Astrocyte (in vitro differentiated cells and primary cell): ENCODE measurements at regions not wholly inside any gene's neighbourhood (a gene's known extent, or its start where the extent isn't known, plus 50 kb on each side); places are given as distances from the start of the nearest gene placed in this dataset.

ENCODE experiments used
- DNase-seq: peaks from one replicate; pipeline ENCODE4 v3.0.0-alpha.2; 2010; ENCODE audit warnings: low read depth
- FAIRE-seq: peaks from 2 replicates; lab custom pipeline; 2011; peaks lifted over from hg19 to GRCh38; lab: Jason Lieb, UNC
- H2AFZ ChIP-seq: 2 replicates; pipeline ENCODE4 v1.6.0; 2012; ENCODE audit warnings: low read depth, low read length, inconsistent platforms
- H3K27ac ChIP-seq: 2 replicates; pipeline ENCODE4 v1.5.1; 2011; ENCODE audit warnings: low read depth, low read length, inconsistent platforms
- H3K27me3 ChIP-seq: 2 replicates; pipeline ENCODE4 v1.6.0; 2011; ENCODE audit warnings: low read length, inconsistent platforms; ENCODE audit not compliant: insufficient read depth
- H3K36me3 ChIP-seq: 2 replicates; pipeline ENCODE4 v1.5.1; 2011; ENCODE audit warnings: low read length, inconsistent platforms; ENCODE audit not compliant: insufficient read depth
- H3K4me1 ChIP-seq: 2 replicates; pipeline ENCODE4 v1.5.1; 2011; ENCODE audit warnings: low read length, inconsistent platforms; ENCODE audit not compliant: insufficient read depth
- H3K4me2 ChIP-seq: 2 replicates; pipeline ENCODE4 v1.6.0; 2012; ENCODE audit warnings: low read length, inconsistent platforms
- H3K4me3 ChIP-seq: 2 replicates; pipeline ENCODE4 v1.5.1; 2011; ENCODE audit warnings: low read depth, mild to moderate bottlenecking, low read length, inconsistent platforms; ENCODE audit not compliant: insufficient read depth
- H3K79me2 ChIP-seq: 2 replicates; pipeline ENCODE4 v1.6.0; 2012; ENCODE audit warnings: mild to moderate bottlenecking, low read length, inconsistent platforms; ENCODE audit not compliant: insufficient read depth
- H3K9ac ChIP-seq: 2 replicates; pipeline ENCODE4 v1.6.0; 2012; ENCODE audit warnings: mild to moderate bottlenecking, low read length, inconsistent platforms
- H3K9me3 ChIP-seq: 2 replicates; pipeline ENCODE4 v1.5.1; 2012; ENCODE audit warnings: low read depth, mild to moderate bottlenecking, low read length, inconsistent platforms; ENCODE audit not compliant: insufficient read depth
- H4K20me1 ChIP-seq: 2 replicates; pipeline ENCODE4 v1.6.0; 2012; ENCODE audit warnings: low read length, inconsistent platforms; ENCODE audit not compliant: insufficient read depth
- H3K27ac Mint-ChIP-seq: one replicate; pipeline ENCODE4 v1.8.0; 2021; ENCODE audit warnings: mild to moderate bottlenecking, mixed read lengths; ENCODE audit not compliant: unreplicated experiment
- H3K27me3 Mint-ChIP-seq: one replicate; pipeline ENCODE4 v1.8.0; 2021; ENCODE audit warnings: low read depth, mixed read lengths; ENCODE audit not compliant: unreplicated experiment
- H3K36me3 Mint-ChIP-seq: one replicate; pipeline ENCODE4 v1.8.0; 2021; ENCODE audit warnings: low read depth, mixed read lengths; ENCODE audit not compliant: unreplicated experiment
- H3K4me1 Mint-ChIP-seq: one replicate; pipeline ENCODE4 v1.8.0; 2021; ENCODE audit warnings: low read depth, mixed read lengths; ENCODE audit not compliant: unreplicated experiment
- H3K4me3 Mint-ChIP-seq: one replicate; pipeline ENCODE4 v1.8.0; 2021; ENCODE audit warnings: mild to moderate bottlenecking, moderate library complexity, mixed read lengths; ENCODE audit not compliant: unreplicated experiment
- H3K9me3 Mint-ChIP-seq: one replicate; pipeline ENCODE4 v1.8.0; 2021; ENCODE audit warnings: mild to moderate bottlenecking, mixed read lengths; ENCODE audit not compliant: unreplicated experiment
- CTCF ChIP-seq: IDR thresholded peaks from 2 replicates; pipeline ENCODE4 v1.5.1; 2011; ENCODE audit warnings: low read depth, mild to moderate bottlenecking, inconsistent platforms, low read length, moderate library complexity; ENCODE audit not compliant: insufficient read depth
- EZH2 ChIP-seq: IDR thresholded peaks from 2 replicates; pipeline ENCODE4 v1.6.1; 2012; ENCODE audit warnings: mild to moderate bottlenecking, low read length, inconsistent platforms; ENCODE audit not compliant: insufficient read depth

- no peaks in the 10 kb centered on the region for H3K9me3 ChIP-seq
- Mint-ChIP-seq H3K9me3 (no peaks in the 10 kb centered on the region), H3K36me3 (no peaks in the 10 kb centered on the region), H3K4me1 (peaks cover 9% of the 10 kb centered on the region), H3K4me3 (no peak overlapping the region), H3K27me3 (no peaks in the 10 kb centered on the region), H3K27ac (no peak overlapping the region)
- H4K20me1 ChIP-seq = no peaks in the 10 kb centered on the region
- no peaks in the 10 kb centered on the region for H3K79me2 ChIP-seq
- no peak overlapping the region for H2AFZ ChIP-seq
- TF ChIP-seq EZH2 (no peak), CTCF (no peak)
- H3K9ac ChIP-seq = no peak overlapping the region
- no peaks in the 10 kb centered on the region for H3K36me3 ChIP-seq
- H3K4me3 ChIP-seq = no peak overlapping the region
- H3K27me3 ChIP-seq = no peaks in the 10 kb centered on the region
- H3K4me1 ChIP-seq = no peaks in the 10 kb centered on the region
- DNase-seq (no peak), FAIRE-seq (no peak)
- H3K4me2 ChIP-seq = no peak overlapping the region
- no peak overlapping the region for H3K27ac ChIP-seq
These were observed 89.2 kb downstream of the ISL1 start for GRCh38 chr5:51472472-51472871.

GRCh38 chr5:51475628-51476027, 92.4 kb downstream of the ISL1 start:
- Histone ChIP-seq H3K9me3 (no peaks in the 10 kb centered on the region), H2AFZ (no peak overlapping the region), H3K9ac (no peak overlapping the region), H4K20me1 (no peaks in the 10 kb centered on the region), H3K4me3 (no peak overlapping the region), H3K27me3 (no peaks in the 10 kb centered on the region), H3K4me1 (no peaks in the 10 kb centered on the region), H3K79me2 (no peaks in the 10 kb centered on the region), H3K36me3 (no peaks in the 10 kb centered on the region), H3K4me2 (no peak overlapping the region), H3K27ac (no peak overlapping the region)
- DNase-seq = no peak
- Mint-ChIP-seq H3K4me3 (no peak overlapping the region), H3K4me1 (peaks cover 7% of the 10 kb centered on the region), H3K9me3 (no peaks in the 10 kb centered on the region), H3K27ac (no peak overlapping the region), H3K27me3 (no peaks in the 10 kb centered on the region), H3K36me3 (no peaks in the 10 kb centered on the region)
- TF ChIP-seq CTCF (no peak), EZH2 (no peak)
- no peak for FAIRE-seq

- no peaks in the 10 kb centered on the region for H3K36me3 ChIP-seq
These were observed 93.2 kb downstream of the ISL1 start for GRCh38 chr5:51476431-51476830.

More at GRCh38 chr5:51476431-51476830, 93.2 kb downstream of the ISL1 start:
- DNase-seq = no peak
- Histone ChIP-seq H3K4me3 (no peak overlapping the region), H4K20me1 (no peaks in the 10 kb centered on the region), H3K27ac (no peak overlapping the region), H3K27me3 (no peaks in the 10 kb centered on the region), H3K9me3 (no peaks in the 10 kb centered on the region), H3K79me2 (no peaks in the 10 kb centered on the region), H2AFZ (no peak overlapping the region), H3K9ac (no peak overlapping the region), H3K4me2 (no peak overlapping the region), H3K4me1 (no peaks in the 10 kb centered on the region)
- H3K4me1 Mint-ChIP-seq = peaks cover 4% of the 10 kb centered on the region
- FAIRE-seq = no peak
- TF ChIP-seq CTCF = no peak
- no peak for TF ChIP-seq EZH2
- H3K27ac Mint-ChIP-seq = no peak overlapping the region
- H3K9me3 Mint-ChIP-seq = no peaks in the 10 kb centered on the region
- no peaks in the 10 kb centered on the region for H3K36me3 Mint-ChIP-seq
- H3K4me3 Mint-ChIP-seq = no peak overlapping the region
- no peaks in the 10 kb centered on the region for H3K27me3 Mint-ChIP-seq
